ENCODE measurements at regions not wholly inside any gene's neighbourhood (a gene's known extent, or its start where the extent isn't known, plus 50 kb on each side); places are given as distances from the start of the nearest gene placed in this dataset.

- DNase-seq (no peak), ATAC-seq (no peak)
- Histone ChIP-seq H3K36me3 (ENCODE audit: low read depth) (no peaks in the 10 kb centered on the region), H3K4me1 (ENCODE audit: low read depth) (no peaks in the 10 kb centered on the region), H3K4me3 (no peak overlapping the region), H3K9me3 (peaks cover 35% of the 10 kb centered on the region)
- no peak for TF ChIP-seq CTCF (IDR thresholded peaks at IDR 0.05)
- intact Hi-C loops (cut with DNase I, micrococcal nuclease) = no loop called here
Measured at GRCh38 chr13:82615043-82615442, 1267.2 kb downstream of the SLITRK1 start.

DNA sequence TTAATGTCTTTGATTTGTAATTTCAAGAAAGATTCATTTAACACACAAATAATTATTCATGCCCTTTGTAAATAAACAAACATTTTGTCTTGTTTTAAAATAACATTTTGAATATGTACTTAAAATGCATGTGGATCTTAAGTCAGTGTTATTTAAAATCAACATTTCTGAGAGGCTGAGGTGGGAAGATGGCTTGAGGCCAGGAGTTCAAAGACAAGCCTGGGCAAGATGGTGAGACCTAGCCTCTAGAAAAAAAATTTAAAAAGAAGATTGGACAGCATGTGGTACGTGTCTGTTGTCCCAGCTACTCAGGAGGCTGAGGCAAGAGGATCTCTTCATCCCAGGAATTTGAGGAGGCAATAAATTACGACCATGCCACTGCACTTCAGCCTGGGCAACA lies 1268.2 kb downstream of the SLITRK1 start:
- ATAC-seq (no peak), DNase-seq (no peak)
- Histone ChIP-seq H3K36me3 (ENCODE audit: low read depth) (no peaks in the 10 kb centered on the region), H3K9me3 (peaks cover 32% of the 10 kb centered on the region), H3K4me1 (ENCODE audit: low read depth) (no peaks in the 10 kb centered on the region), H3K4me3 (no peak overlapping the region)
- no peak for TF ChIP-seq CTCF (IDR thresholded peaks at IDR 0.05)
- intact Hi-C loops (cut with DNase I, micrococcal nuclease) = no loop called here

DNA sequence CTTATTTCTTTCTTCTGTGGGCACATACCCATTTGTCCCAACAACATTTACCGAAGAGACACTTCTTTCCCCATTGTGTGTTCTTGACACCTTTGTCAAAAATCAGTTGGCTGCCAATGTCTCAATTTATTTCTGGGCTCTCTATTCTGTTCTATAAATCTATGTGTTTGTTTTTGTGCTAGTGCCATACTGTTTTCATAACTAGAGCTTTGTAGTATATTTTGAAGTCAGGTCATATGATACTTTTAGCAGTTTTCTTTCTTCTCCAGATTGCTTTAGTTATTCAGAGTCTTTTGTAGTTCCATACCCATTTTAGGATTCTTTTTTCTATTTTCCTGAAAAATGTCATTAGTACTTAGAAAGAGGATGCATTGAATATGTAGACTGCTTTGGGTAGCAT lies 1276.3 kb downstream of the SLITRK1 start:
- Histone ChIP-seq H3K36me3 (ENCODE audit: low read depth) (no peaks in the 10 kb centered on the region), H3K4me3 (no peak overlapping the region), H3K4me1 (ENCODE audit: low read depth) (no peaks in the 10 kb centered on the region), H3K9me3 (peaks cover 54% of the 10 kb centered on the region)
- no peak for ATAC-seq
- intact Hi-C loops (cut with DNase I, micrococcal nuclease) = no loop called here
- no peak for TF ChIP-seq CTCF (IDR thresholded peaks at IDR 0.05)
- no peak for DNase-seq

GRCh38 chr13:82597747-82598146 lies 1284.5 kb downstream of the SLITRK1 start:
- no peaks in the 10 kb centered on the region for H3K36me3 ChIP-seq (ENCODE audit: low read depth)
- intact Hi-C loops (cut with DNase I, micrococcal nuclease) = no loop called here
- peaks cover 58% of the 10 kb centered on the region for H3K9me3 ChIP-seq
- H3K4me3 ChIP-seq = no peak overlapping the region
- no peaks in the 10 kb centered on the region for H3K4me1 ChIP-seq (ENCODE audit: low read depth)
- ATAC-seq = no peak
- no peak for DNase-seq
- TF ChIP-seq CTCF (IDR thresholded peaks at IDR 0.05) = no peak

- TF ChIP-seq CTCF (IDR thresholded peaks at IDR 0.05) = no peak
- intact Hi-C loops (cut with DNase I, micrococcal nuclease) = no loop called here
- no peak for DNase-seq
- no peak overlapping the region for H3K4me3 ChIP-seq
- ATAC-seq = no peak
- no peaks in the 10 kb centered on the region for H3K36me3 ChIP-seq (ENCODE audit: low read depth)
- H3K4me1 ChIP-seq (ENCODE audit: low read depth) = no peaks in the 10 kb centered on the region
- H3K9me3 ChIP-seq = peaks cover 83% of the 10 kb centered on the region
Measured at GRCh38 chr13:82593239-82593638, 1289.0 kb downstream of the SLITRK1 start.

GRCh38 chr13:82571653-82572052 lies 1310.6 kb downstream of the SLITRK1 start:
- no peak for DNase-seq
- H3K9me3 ChIP-seq = peaks cover 48% of the 10 kb centered on the region
- ATAC-seq = no peak
- TF ChIP-seq CTCF (IDR thresholded peaks at IDR 0.05) = no peak
- H3K36me3 ChIP-seq (ENCODE audit: low read depth) = no peaks in the 10 kb centered on the region
- H3K4me3 ChIP-seq = no peak overlapping the region
- no peaks in the 10 kb centered on the region for H3K4me1 ChIP-seq (ENCODE audit: low read depth)
- intact Hi-C loops (cut with DNase I, micrococcal nuclease) = no loop called here

Measured in mucosa of descending colon (tissue), 3 donors.